K562 (cell line): ENCODE measurements at regions not wholly inside any gene's neighbourhood (a gene's known extent, or its start where the extent isn't known, plus 50 kb on each side); places are given as distances from the start of the nearest gene placed in this dataset.

ENCODE experiments used
- ASH1L ChIP-seq: fragments of 450-650 bp; IDR thresholded peaks from 2 replicates; pipeline ENCODE4 v1.6.1; 2018; ENCODE audit warnings: borderline replicate concordance, mild to moderate bottlenecking, low read depth; ENCODE audit not compliant: partially characterized antibody
- ETV5 ChIP-seq: sonication (generic); formaldehyde crosslinking; IDR thresholded peaks from 2 replicates; pipeline ENCODE4 v1.4.0; 2020; ENCODE audit warnings: low read depth, mild to moderate bottlenecking, missing genetic modification reagents
- HMGN3 ChIP-seq: IDR thresholded peaks from 2 replicates; pipeline ENCODE4 v1.6.1; 2011; ENCODE audit warnings: borderline replicate concordance, low read depth, mild to moderate bottlenecking, mixed read lengths, low read length; ENCODE audit not compliant: insufficient read length; ENCODE audit errors: extremely low read depth
- KDM2B ChIP-seq: fragments of 250-450 bp; sonication (Bioruptor Pico); IDR thresholded peaks from 2 replicates; pipeline ENCODE4 v1.8.0; 2021; ENCODE audit warnings: mild to moderate bottlenecking, moderate library complexity
- MAZ ChIP-seq, 2 experiments: fragments of 450-650 bp in 1 of 2; sonication (generic) in 1 of 2; formaldehyde crosslinking; IDR thresholded peaks in 1 of 2; conservative IDR thresholded peaks in 1 of 2; 2 replicates each; pipeline versions ENCODE4 v1.4.0 to v1.5.0; 2020; ENCODE audit warnings: mild to moderate bottlenecking in 1 of 2, missing genetic modification reagents in 1 of 2
- MCM7 ChIP-seq, 2 experiments: fragments of 450-650 bp; IDR thresholded peaks; 2 replicates each; pipeline ENCODE4 v1.6.1; 2016 to 2018
- NCOR1 ChIP-seq: fragments of 450-650 bp; IDR thresholded peaks from 2 replicates; pipeline ENCODE4 v1.6.1; 2016; ENCODE audit warnings: mild to moderate bottlenecking, moderate library complexity
- RBFOX2 ChIP-seq: fragments of 200-400 bp; formaldehyde crosslinking; IDR thresholded peaks from 2 replicates; pipeline ENCODE4 v1.6.1; 2017; ENCODE audit warnings: low read depth, mild to moderate bottlenecking, low read length, moderate library complexity
- RBM25 ChIP-seq: fragments of 200-400 bp; formaldehyde crosslinking; IDR thresholded peaks from 2 replicates; pipeline ENCODE4 v1.6.1; 2018; ENCODE audit warnings: low read length, low read depth, moderate library complexity; ENCODE audit not compliant: severe bottlenecking
- SIN3A ChIP-seq, 2 experiments: fragments of 150-350 bp in 1 of 2; IDR thresholded peaks; 2 replicates each; pipeline ENCODE4 v1.6.1; 2011 to 2016; ENCODE audit warnings: borderline replicate concordance in 2 of 2, low read depth in 2 of 2, low read length in 2 of 2, mild to moderate bottlenecking in 2 of 2, moderate library complexity in 2 of 2; ENCODE audit not compliant: control insufficient read depth in 1 of 2
- SIN3B ChIP-seq: fragments of 450-650 bp; IDR thresholded peaks from 2 replicates; pipeline ENCODE4 v1.6.1; 2017; ENCODE audit warnings: low read depth, mild to moderate bottlenecking, moderate library complexity
- ZBTB1 ChIP-seq: sonication (generic); formaldehyde crosslinking; IDR thresholded peaks from 2 replicates; pipeline ENCODE4 v1.8.1; 2023; ENCODE audit warnings: missing genetic modification reagents, low read depth, mild to moderate bottlenecking, borderline replicate concordance
- ZC3H4 ChIP-seq: sonication (generic); formaldehyde crosslinking; IDR thresholded peaks from 2 replicates; pipeline ENCODE4 v1.9.0; 2021; ENCODE audit warnings: missing genetic modification reagents, borderline replicate concordance
- ZKSCAN8 ChIP-seq: fragments of 200-800 bp; sonication (Bioruptor generic); IDR thresholded peaks from 2 replicates; pipeline ENCODE4 v1.6.1; 2016; ENCODE audit warnings: missing genetic modification characterization, missing compliant biosample characterization
- ZNF12 ChIP-seq: sonication (generic); formaldehyde crosslinking; IDR thresholded peaks from 2 replicates; pipeline ENCODE4 v1.4.0; 2020; ENCODE audit warnings: mild to moderate bottlenecking, missing genetic modification reagents
- ZNF134 ChIP-seq: fragments of 250-450 bp; sonication (Bioruptor Pico); conservative IDR thresholded peaks from 2 replicates; pipeline ENCODE4 v1.4.0; 2020
- ZNF23 ChIP-seq: fragments of 250-450 bp; sonication (Bioruptor Pico); IDR thresholded peaks from 2 replicates; pipeline ENCODE4 v1.4.0; 2020; ENCODE audit warnings: mild to moderate bottlenecking
- ZNF436 ChIP-seq: fragments of 250-450, 450-650 bp; sonication (Bioruptor Pico); formaldehyde crosslinking; IDR thresholded peaks from 2 replicates; pipeline ENCODE4 v1.7.0; 2020; ENCODE audit warnings: mild to moderate bottlenecking
- TF ChIP-seq, protein P1 (sequence below): sonication (generic); formaldehyde crosslinking; IDR thresholded peaks from 2 replicates; pipeline ENCODE4 v1.8.1; 2023; ENCODE audit warnings: mild to moderate bottlenecking, missing genetic modification reagents
- TF ChIP-seq, protein P2 (sequence below): fragments of 250-450 bp; sonication (Bioruptor Pico); IDR thresholded peaks from 2 replicates; pipeline ENCODE4 v1.8.0; 2021; ENCODE audit warnings: moderate library complexity, mild to moderate bottlenecking, inconsistent platforms
- TF ChIP-seq, protein P3 (sequence below), 2 experiments: fragments of 200-800 bp in 1 of 2; sonication (Bioruptor generic) in 1 of 2; sonication (generic) in 1 of 2; formaldehyde crosslinking in 1 of 2; IDR thresholded peaks in 1 of 2; conservative IDR thresholded peaks in 1 of 2; 2 replicates each; pipeline versions ENCODE4 v1.5.0 to v1.6.1; 2016 to 2020; ENCODE audit warnings: missing compliant biosample characterization in 1 of 2, missing genetic modification characterization in 1 of 2, missing genetic modification reagents in 1 of 2
- TF ChIP-seq, protein P4 (sequence below): fragments of 450-650 bp; IDR thresholded peaks from 2 replicates; pipeline ENCODE4 v1.6.1; 2016; ENCODE audit warnings: missing biosample characterization, missing genetic modification characterization

DNA sequence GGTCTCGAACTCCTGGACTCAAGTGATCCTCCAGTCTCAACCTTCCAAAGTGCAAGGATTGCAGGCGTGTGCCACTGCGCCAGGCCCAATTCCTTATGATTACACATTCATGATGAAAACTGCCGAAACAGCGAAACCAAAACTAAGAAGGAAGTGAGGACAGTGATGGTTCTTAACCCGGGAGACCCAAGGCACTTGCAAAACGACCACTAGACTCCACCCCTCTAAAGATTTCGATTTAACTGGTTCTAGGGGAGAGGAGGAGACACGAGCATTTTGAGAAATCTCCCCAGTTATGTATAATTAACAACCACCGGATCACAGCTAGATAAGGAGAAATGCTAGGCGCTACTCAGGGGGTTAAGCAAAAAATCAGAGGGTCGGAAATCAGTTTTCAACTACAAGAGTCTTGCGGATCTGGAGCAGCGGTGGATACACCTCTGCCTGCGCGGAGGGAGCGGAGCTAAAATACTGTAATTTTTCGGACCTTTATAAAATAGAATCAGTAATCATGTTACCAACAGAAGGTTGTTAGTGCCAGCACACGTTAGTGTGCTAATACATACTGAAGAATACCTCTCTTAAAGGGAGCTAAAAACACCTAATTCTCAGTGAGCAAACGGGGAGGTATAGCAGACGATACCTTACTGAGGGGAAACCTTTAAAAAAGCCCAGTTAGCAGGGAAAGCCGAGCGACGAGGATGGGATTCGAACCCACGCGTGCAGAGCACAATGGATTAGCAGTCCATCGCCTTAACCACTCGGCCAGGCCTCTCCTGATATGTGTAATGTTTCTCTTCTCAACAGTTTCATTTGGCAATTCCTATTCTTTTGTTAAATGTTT, 60.0 kb upstream of the BTN3A2 start (continued):
- TF ChIP-seq KDM2B (CRISPR knock-in tag) (0 out of 2 replicates have a peak, but pooled peaks have one; percentile 38), ZKSCAN8 (CRISPR knock-in tag) (no peak), ASH1L (peak; percentile 8), ETV5 (CRISPR knock-in tag) (peak; percentile 59; the same call in 1 of the 2 replicates), MAZ (CRISPR knock-in tag; conservative IDR thresholded peaks at IDR 0.05 in 1 of 2, IDR thresholded peaks at IDR 0.05 in 1 of 2) (peak; percentile 7 to 56; a peak in 3 of 4 replicates), RBFOX2 (peak; percentile 40; the same call in 1 of the 2 replicates), ZNF23 (peak; percentile 35; the same call in 1 of the 2 replicates), ZNF436 (CRISPR knock-in tag) (peak; percentile 48; the same call in 1 of the 2 replicates), SIN3A (IDR thresholded peaks at IDR 0.05; ENCODE audit: borderline replicate concordance in 2 of 2, control insufficient read depth in 1 of 2, low read depth in 2 of 2, low read length in 2 of 2) (no peak), ZC3H4 (CRISPR knock-in tag) (no peak), ZNF12 (CRISPR knock-in tag) (no peak), HMGN3 (no peak), ZNF134 (CRISPR knock-in tag) (no peak), ZBTB1 (CRISPR knock-in tag) (no peak), MCM7 (IDR thresholded peaks at IDR 0.05) (no peak), RBM25 (no peak), NCOR1 (no peak; the same call in 1 of the 2 replicates), SIN3B (no peak)
- TF ChIP-seq, protein P1, sequence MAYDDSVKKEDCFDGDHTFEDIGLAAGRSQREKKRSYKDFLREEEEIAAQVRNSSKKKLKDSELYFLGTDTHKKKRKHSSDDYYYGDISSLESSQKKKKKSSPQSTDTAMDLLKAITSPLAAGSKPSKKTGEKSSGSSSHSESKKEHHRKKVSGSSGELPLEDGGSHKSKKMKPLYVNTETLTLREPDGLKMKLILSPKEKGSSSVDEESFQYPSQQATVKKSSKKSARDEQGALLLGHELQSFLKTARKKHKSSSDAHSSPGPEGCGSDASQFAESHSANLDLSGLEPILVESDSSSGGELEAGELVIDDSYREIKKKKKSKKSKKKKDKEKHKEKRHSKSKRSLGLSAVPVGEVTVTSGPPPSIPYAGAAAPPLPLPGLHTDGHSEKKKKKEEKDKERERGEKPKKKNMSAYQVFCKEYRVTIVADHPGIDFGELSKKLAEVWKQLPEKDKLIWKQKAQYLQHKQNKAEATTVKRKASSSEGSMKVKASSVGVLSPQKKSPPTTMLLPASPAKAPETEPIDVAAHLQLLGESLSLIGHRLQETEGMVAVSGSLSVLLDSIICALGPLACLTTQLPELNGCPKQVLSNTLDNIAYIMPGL, result peak; percentile 60; the same call in 1 of the 2 replicates
- TF ChIP-seq, protein P2, sequence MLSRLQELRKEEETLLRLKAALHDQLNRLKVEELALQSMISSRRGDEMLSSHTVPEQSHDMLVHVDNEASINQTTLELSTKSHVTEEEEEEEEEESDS, result no peak
- TF ChIP-seq, protein P3, sequence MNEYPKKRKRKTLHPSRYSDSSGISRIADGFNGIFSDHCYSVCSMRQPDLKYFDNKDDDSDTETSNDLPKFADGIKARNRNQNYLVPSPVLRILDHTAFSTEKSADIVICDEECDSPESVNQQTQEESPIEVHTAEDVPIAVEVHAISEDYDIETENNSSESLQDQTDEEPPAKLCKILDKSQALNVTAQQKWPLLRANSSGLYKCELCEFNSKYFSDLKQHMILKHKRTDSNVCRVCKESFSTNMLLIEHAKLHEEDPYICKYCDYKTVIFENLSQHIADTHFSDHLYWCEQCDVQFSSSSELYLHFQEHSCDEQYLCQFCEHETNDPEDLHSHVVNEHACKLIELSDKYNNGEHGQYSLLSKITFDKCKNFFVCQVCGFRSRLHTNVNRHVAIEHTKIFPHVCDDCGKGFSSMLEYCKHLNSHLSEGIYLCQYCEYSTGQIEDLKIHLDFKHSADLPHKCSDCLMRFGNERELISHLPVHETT (CRISPR knock-in tag; conservative IDR thresholded peaks at IDR 0.05 in 1 of 2, IDR thresholded peaks at IDR 0.05 in 1 of 2), result peak in 1 of 2 experiments; percentile 61; a peak in 1 of 4 replicates
- TF ChIP-seq, protein P4, sequence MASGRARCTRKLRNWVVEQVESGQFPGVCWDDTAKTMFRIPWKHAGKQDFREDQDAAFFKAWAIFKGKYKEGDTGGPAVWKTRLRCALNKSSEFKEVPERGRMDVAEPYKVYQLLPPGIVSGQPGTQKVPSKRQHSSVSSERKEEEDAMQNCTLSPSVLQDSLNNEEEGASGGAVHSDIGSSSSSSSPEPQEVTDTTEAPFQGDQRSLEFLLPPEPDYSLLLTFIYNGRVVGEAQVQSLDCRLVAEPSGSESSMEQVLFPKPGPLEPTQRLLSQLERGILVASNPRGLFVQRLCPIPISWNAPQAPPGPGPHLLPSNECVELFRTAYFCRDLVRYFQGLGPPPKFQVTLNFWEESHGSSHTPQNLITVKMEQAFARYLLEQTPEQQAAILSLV (tag), result no peak
